CD4-positive, alpha-beta T cell treated with Interleukin-17A for 1 hour (primary cell): ENCODE measurements at regions not wholly inside any gene's neighbourhood (a gene's known extent, or its start where the extent isn't known, plus 50 kb on each side); places are given as distances from the start of the nearest gene placed in this dataset.

Experiments used
- DNase-seq: peaks from one replicate; pipeline ENCODE4 v3.0.0-alpha.2; 2020

DNA sequence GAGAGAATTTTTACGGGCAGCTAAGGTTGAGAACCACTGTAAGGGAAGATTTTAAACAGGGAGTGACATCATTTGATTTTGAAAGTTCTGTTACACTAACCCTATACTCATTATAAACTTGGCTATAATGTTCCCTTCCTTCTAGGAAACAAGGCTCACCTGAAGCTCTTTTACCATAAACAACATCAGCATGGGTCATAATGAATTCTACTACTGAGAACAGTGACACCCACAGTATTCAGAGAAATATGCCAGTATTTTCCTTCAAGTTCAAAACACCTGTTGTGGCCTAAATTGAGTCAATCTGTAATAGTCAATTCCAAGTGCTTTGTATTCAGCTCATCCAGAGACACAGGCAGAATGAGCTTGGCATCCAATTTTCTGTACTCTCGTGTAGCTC is 175.3 kb upstream of the STT3B start:
- DNase-seq: no peak

DNA sequence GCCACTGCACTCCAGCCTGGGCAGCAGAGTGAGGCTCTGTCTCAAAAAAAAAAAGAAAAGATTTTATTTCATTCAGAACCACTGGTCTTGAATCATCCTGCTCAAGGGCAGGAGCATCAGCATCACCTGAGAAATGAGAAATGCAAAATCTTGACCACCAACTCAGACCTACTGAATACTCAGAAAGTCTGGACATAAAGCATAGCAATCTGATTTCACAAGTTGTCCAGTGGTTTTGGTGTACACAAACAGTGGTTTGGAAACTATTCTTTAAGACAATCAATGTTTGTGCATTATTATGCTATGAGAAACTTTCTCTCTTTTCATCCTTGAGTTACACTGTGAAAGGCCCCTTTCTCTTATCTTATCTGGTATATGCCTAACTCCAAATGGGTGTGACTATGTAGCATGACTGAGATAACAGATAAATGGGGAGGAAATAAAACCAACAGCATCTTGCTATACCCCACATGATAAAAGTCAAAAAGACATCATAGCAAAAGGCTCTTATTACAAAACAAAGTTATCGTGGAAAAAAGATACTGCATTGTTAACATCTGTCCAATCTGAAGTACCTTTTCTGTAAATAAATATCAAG is 174.2 kb upstream of the STT3B start:
- DNase-seq: no peak

DNA sequence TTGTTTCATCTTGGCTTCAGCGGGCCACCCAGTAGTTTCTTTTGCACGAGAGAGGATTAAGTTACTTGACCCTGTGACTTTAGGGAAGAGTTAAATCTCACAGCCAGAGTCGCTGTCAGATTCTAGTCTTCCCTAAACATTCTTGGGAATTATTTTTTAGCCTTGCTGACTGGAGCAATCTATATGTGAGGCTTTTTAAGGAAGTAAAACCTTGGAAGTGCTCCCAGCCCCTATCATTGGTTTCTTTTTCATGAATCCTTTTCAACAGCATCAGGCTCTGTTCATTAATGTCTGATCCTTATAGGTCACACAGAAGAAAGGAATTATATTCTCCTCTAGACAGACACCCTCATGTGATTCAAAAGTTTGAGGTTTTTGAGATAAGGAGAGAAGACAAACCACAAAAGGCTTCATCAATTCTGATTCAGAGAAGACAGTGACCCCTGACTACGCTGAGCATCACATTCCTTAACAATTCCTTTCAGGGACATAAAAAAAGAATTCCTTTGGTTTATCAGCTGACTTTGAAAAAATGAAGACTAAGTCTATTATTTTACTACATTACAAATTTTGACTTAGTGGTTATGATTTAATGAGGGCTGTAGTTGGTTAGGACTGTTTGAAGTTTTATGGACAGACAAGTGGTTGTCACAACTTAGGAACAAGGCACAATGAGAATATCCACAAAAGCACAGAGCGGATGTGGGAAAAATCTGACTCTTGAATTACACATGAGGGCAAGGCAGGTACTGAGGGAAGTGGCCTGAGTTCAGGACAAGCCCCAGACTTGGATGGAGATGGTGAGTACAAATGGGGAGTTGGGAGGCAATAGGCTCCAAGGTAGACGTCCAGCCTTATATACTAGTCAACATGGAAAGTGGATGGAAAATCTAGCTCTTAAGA is 171.1 kb upstream of the STT3B start:
- no peak for DNase-seq

- no peak for DNase-seq
Measured at GRCh38 chr3:31364188-31364587, 168.5 kb upstream of the STT3B start.

DNA sequence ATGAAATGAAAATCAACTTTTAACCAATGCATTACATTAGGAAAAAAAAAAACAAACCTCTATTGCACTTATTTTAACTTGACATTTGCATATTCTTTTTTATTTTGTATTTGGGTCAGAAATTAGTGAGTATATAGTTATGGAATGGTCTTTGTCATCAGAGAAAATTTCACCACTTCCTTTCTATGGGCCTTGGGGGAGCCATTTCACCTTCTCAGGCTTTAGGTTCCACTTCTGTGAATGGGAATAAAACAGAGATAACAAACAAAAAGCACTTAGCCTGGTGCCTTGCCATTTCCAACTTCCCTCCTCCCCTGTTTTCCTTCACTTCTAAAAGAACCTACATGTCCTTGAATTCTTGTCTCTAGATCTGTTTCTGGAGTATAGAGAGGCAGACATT is 168.0 kb upstream of the STT3B start:
- no peak for DNase-seq

- no peak for DNase-seq
Measured at GRCh38 chr3:31367518-31367917, 165.2 kb upstream of the STT3B start.

DNA sequence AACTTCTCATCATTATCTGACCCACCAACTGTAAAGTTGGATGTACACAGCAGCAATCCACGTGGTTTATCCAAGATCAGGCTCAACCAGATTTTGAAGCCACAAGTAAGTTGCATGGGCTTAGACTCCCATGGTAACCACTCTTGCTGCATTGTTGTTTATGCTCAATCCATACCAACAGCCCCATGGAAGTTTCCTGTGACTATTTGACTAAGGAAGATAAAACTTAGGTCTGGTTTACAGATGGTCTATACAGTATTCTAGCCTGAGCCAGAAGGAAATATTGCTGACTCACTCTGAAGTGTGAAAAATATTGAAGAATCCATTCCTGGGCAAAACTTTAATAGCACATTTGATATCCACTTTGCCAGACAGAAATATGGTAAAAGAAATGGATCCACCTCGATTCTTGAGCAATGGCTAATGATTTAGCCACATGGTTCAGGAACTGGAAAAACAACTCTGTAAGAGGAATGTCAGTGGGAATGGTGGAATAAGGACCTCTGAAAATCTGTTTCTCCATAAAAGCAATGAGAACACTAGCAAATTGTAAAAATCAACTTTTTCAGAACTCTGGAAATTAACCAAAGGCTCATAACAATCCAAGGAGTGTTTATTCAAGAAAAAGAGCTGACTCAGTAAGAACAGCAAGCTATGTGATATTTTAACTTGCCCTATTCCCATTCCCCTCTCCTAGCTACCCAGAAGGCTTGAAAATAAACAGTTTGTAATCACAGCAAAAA is 162.9 kb upstream of the STT3B start:
- DNase-seq: no peak

DNA sequence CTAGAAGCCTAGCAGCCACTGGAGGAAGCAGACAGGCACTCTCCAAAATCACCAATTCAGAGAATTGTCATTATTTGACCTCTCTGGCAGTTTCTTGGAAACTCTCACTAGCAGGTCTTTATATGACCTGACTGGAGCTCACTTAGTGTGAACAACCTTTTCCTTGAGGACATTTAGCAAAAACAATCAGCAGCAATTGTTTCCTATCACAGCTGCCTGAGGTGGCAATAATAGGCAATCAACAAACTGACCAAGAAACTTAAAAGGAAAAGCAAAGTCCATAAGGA is 162.4 kb upstream of the STT3B start:
- no peak for DNase-seq

DNA sequence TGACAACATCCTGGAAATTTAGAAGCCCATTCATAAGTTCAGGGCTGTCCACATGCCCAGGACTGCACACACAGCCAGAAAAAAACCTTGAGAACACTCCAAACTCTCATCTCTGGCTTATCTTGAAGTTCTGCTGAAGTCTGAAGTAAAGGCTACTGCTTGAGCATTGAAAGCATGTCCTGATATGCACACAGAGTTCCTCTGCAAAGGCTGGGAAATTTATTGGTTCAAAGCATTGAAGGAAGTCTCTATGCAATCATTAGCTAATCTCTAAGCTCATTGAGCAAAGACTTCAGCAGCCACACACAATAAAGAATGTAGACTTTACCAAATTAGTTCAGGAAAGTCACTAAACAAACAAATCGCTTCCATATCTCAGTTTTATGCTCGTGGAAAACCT is 162.0 kb upstream of the STT3B start:
- DNase-seq: no peak

GRCh38 chr3:31371484-31372177 is 161.1 kb upstream of the STT3B start:
- no peak for DNase-seq

GRCh38 chr3:31373681-31374080 is 159.0 kb upstream of the STT3B start:
- DNase-seq: no peak

- DNase-seq: peak; percentile 51
Measured at GRCh38 chr3:31377045-31377642, 155.6 kb upstream of the STT3B start.

GRCh38 chr3:31378231-31378630 is 154.5 kb upstream of the STT3B start:
- no peak for DNase-seq

- DNase-seq: no peak
Measured at GRCh38 chr3:31379598-31379997, 153.1 kb upstream of the STT3B start.

GRCh38 chr3:31382856-31383255 is 149.9 kb upstream of the STT3B start:
- DNase-seq: no peak

- no peak for DNase-seq
Measured at GRCh38 chr3:31384117-31384516, 148.6 kb upstream of the STT3B start.

GRCh38 chr3:31389939-31390338 is 142.8 kb upstream of the STT3B start:
- DNase-seq: no peak

DNA sequence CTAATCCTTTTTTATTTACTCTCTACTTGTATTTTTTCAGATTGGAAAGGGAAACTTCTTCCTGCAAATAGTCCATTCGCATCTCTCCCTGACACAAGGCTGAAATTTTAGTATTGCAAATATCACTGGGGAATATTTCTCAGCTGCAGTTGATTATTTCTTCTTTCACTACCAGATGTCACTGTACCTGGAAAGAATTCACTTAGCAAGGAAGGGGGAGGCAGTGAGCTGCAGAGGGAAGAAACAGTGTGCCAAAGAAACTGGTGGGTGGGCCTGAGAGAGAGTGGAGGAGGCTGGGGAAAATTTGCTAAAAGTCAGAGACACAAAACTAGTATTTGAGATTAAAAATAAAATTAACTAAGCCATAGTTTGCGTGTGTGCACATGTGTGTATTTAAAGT is 142.3 kb upstream of the STT3B start:
- DNase-seq: no peak

DNA sequence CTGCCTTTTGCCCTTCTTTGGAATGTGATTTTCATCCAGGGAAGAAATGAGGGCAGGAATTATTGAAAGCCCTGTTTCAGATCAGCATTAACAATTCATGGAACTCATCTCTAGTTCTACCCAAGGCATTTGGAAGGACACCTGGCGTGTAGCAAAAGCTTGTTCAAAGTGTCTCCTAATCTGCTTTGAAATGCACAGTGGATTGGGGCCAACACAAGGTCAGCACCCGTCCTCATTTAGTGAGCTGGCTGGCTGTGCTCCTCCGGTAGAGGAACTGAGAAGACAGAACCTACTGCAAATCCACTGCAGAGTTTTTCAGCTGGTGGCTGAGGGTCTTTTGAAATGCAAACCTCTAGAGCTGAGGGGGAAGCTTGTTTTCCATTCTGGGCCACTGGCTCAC is 141.6 kb upstream of the STT3B start:
- no peak for DNase-seq

DNA sequence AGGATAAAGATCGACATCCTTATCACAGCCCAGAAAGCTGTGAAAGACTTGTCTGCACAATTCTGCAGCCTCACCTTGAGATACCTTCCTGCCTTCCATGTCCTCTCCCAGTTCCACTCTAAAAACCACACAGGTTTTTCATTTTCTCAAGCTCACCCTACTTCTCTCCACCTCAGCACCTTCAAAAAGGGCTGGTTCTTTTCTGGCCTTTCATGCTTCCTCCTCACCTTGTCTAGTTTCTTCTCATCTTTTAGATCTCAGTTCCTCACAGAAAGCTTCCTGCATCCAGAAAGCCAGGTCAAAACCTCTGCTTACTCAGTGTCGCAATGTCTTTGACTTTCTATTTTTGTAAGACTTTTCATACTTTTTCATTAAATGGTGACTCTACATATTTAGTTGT is 140.2 kb upstream of the STT3B start:
- DNase-seq: no peak

DNA sequence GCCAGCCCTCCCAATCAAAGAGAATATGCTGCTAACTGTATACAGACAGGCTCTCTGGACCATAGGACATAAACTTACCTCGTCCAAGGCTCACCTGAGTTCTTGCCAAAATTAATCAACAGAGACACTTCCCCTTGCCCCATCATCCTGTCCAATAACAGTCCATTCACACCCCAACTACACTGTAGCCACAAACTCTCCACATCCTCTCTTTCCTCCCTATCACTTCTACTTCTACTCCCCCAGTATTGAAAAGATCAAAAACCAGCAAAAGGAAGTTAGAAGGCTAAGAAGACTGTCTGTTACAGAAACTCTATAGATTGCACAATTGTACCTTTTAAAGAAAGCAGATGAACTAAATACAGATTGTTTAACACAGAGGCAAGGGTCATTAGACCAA is 133.5 kb upstream of the STT3B start:
- DNase-seq: no peak

DNA sequence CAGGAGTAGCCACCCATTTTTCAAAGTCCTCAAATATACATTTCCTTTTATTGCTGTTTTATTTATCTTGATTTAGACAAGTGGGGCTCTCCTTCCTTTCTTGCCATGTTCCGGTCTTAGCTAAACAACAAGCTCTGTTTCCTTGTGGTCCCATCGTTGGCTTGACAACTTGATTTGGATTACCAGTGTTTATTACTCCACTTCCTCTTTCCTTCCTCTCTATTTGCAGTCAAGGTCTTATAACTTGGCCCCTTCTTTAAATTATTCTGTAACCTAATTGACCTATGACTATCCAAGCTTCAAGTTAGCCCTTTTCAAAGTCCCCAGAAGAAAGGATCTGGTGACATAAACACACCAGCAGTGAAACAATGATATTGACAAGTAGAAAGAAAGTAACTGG is 130.6 kb upstream of the STT3B start:
- DNase-seq: no peak

GRCh38 chr3:31403197-31403596 is 129.5 kb upstream of the STT3B start:
- DNase-seq: no peak
